Kidney (tissue), 13 donors: ENCODE measurements at regions not wholly inside any gene's neighbourhood (a gene's known extent, or its start where the extent isn't known, plus 50 kb on each side); places are given as distances from the start of the nearest gene placed in this dataset.

Experiments
- DNase-seq, 5 donors: peaks; one replicate each; pipeline ENCODE4 v3.0.0-alpha.2; 2013 to 2020
- FAIRE-seq: peaks from 2 replicates; lab custom pipeline; 2012; peaks lifted over from hg19 to GRCh38; lab: Jason Lieb, UNC
- H3K27ac ChIP-seq, 2 donors: one replicate each; pipeline ENCODE4 v1.7.0; 2013; ENCODE audit warnings: low read depth in 2 of 2, low read length in 2 of 2, inconsistent platforms in 1 of 2
- H3K27me3 ChIP-seq: one replicate; pipeline ENCODE4 v1.7.1; 2013; ENCODE audit warnings: low read length, inconsistent platforms; ENCODE audit not compliant: control insufficient read depth, insufficient read depth
- H3K36me3 ChIP-seq, 3 donors: one replicate each; pipeline versions ENCODE4 v1.7.0 to v1.7.1; 2013; ENCODE audit warnings: low read length in 3 of 3, control low read depth in 1 of 3, inconsistent platforms in 1 of 3; ENCODE audit not compliant: insufficient read depth in 3 of 3, control insufficient read depth in 2 of 3
- H3K4me1 ChIP-seq, 3 donors: one replicate each; pipeline versions ENCODE4 v1.7.0 to v1.7.1; 2013; ENCODE audit warnings: low read length in 3 of 3, inconsistent platforms in 1 of 3, low read depth in 1 of 3; ENCODE audit not compliant: control insufficient read depth in 2 of 3, insufficient read depth in 2 of 3
- H3K4me3 ChIP-seq, 3 donors: one replicate each; pipeline versions ENCODE4 v1.7.0 to v1.8.1; 2013; ENCODE audit warnings: low read length in 3 of 3, control low read depth in 1 of 3, inconsistent platforms in 1 of 3
- H3K9ac ChIP-seq, 3 donors: one replicate each; pipeline versions ENCODE4 v1.7.0 to v1.7.1; 2013; ENCODE audit warnings: low read length in 3 of 3, control low read depth in 1 of 3, inconsistent platforms in 1 of 3
- H3K9me3 ChIP-seq, 3 donors: one replicate each; pipeline versions ENCODE4 v1.7.0 to v1.7.1; 2013; ENCODE audit warnings: low read length in 3 of 3, control low read depth in 1 of 3, inconsistent platforms in 1 of 3; ENCODE audit not compliant: control insufficient read depth in 2 of 3, insufficient read depth in 1 of 3
- intact Hi-C: fragments of 100-400 bp; cut with DNase I; formaldehyde crosslinking; loops from one replicate; pipeline ENCODE4 v1.11.1; 2022
- TF ChIP-seq, protein P1 (sequence below): IDR thresholded peaks from 3 replicates; pipeline ENCODE4 v1.5.1; 2012; ENCODE audit warnings: mild to moderate bottlenecking, moderate library complexity, borderline replicate concordance; ENCODE audit not compliant: insufficient read depth; ENCODE audit errors: extremely low read depth
- donor health status: control.
- donor health status: control.
- donor health status: control.
- donor health status: control.
- donor health status: control.
- donor health status: DM: yes; HTN: yes; CAD: no.
- donor health status: Normal renal cell carcinoma (clear cell type).

GRCh38 chr11:128355558-128355957 is 231.8 kb downstream of the ETS1 start:
- TF ChIP-seq, protein P1, sequence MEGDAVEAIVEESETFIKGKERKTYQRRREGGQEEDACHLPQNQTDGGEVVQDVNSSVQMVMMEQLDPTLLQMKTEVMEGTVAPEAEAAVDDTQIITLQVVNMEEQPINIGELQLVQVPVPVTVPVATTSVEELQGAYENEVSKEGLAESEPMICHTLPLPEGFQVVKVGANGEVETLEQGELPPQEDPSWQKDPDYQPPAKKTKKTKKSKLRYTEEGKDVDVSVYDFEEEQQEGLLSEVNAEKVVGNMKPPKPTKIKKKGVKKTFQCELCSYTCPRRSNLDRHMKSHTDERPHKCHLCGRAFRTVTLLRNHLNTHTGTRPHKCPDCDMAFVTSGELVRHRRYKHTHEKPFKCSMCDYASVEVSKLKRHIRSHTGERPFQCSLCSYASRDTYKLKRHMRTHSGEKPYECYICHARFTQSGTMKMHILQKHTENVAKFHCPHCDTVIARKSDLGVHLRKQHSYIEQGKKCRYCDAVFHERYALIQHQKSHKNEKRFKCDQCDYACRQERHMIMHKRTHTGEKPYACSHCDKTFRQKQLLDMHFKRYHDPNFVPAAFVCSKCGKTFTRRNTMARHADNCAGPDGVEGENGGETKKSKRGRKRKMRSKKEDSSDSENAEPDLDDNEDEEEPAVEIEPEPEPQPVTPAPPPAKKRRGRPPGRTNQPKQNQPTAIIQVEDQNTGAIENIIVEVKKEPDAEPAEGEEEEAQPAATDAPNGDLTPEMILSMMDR = no peak
- intact Hi-C loops = no loop called here
- Histone ChIP-seq H3K36me3 (no peaks in the 10 kb centered on the region), H3K4me3 (no peak overlapping the region), H3K9ac (no peak overlapping the region), H3K4me1 (no peaks in the 10 kb centered on the region), H3K27me3 (no peaks in the 10 kb centered on the region), H3K27ac (no peak overlapping the region), H3K9me3 (no peaks in the 10 kb centered on the region)
- DNase-seq = no peak
- no peak for FAIRE-seq

DNA sequence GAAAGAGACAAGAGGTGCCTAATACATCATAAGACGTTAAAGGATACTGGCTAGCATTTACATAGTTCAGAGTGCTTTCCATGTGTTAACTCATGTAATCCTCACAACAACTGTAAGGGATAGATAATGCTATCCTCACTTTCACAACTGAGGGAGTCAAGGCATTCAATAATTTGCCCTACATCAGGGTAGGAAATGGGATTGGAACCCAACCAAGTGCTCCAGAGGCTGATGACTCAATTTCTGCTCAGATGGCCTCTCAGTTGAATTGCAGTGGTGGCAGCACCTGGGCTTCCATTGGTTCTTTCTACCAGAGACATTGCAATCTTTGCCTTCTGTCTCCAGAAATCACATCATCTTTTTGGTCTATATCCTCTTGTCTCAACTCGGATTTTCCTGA is 232.9 kb downstream of the ETS1 start:
- no peak for FAIRE-seq
- TF ChIP-seq, protein P1 = no peak

DNA sequence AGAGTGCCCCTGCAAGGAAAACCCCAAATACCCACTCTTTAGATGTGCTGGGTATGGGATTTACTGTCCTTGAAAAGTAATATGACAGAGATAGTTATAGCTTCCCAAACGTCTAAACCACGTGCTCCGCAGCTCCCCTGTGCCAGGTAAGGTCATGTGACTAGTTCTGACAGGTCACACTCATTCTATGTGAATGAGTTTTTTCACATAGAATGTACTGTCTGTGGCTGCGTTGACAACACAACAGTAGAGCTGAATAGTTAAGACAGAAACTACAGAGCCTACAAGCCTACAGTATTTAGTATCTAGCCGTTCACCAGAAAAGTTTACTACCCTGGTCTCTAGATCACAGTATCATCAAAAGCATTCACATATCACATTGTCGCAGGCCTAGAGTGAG is 236.2 kb downstream of the ETS1 start:
- Histone ChIP-seq H3K36me3 (no peaks in the 10 kb centered on the region), H3K9me3 (no peaks in the 10 kb centered on the region), H3K27ac (no peak overlapping the region), H3K27me3 (no peaks in the 10 kb centered on the region), H3K4me3 (no peak overlapping the region), H3K9ac (no peak overlapping the region), H3K4me1 (no peaks in the 10 kb centered on the region)
- intact Hi-C loops = no loop called here
- FAIRE-seq (no peak), DNase-seq (no peak)
- TF ChIP-seq, protein P1 = no peak

More for the DNA sequence above, 232.9 kb downstream of the ETS1 start:
- no peaks in the 10 kb centered on the region for H3K4me1 ChIP-seq
- no peak overlapping the region for H3K9ac ChIP-seq
- no peaks in the 10 kb centered on the region for H3K9me3 ChIP-seq
- no peak for DNase-seq
- intact Hi-C loops = no loop called here
- H3K4me3 ChIP-seq = no peak overlapping the region
- H3K27me3 ChIP-seq = no peaks in the 10 kb centered on the region
- H3K27ac ChIP-seq = no peak overlapping the region
- H3K36me3 ChIP-seq = no peaks in the 10 kb centered on the region

DNA sequence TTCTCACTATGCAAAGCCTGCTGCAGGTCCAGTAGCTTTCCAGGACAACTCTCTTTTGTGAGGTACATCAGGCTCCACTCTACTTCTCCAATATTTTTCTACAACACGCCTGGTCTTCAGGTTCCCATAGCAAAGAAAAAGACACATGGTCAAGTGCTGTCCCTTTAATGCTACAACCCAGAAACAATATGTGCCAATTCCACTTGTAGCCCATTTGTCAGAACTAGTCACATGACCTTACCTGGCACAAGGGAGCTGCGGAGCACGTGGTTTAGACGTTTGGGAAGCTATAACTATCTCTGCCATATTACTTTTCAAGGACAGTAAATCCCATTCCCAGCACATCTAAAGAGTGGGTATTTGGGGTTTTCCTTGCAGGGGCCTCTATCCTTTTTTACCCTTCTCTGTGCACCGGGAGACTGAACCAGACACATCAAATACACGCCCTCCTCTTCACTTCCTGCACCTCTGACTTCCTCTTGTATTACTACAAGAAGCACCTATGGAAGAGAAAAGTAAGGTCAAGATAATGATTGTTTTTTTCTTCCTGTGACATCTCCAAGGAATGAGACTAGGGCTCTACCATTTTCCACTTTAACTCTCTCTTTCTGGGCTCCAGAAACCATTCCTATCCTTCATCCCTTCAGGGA is 237.6 kb downstream of the ETS1 start:
- FAIRE-seq = no peak
- Histone ChIP-seq H3K4me1 (no peaks in the 10 kb centered on the region), H3K9me3 (no peaks in the 10 kb centered on the region), H3K9ac (no peak overlapping the region), H3K27me3 (no peaks in the 10 kb centered on the region), H3K4me3 (no peak overlapping the region), H3K36me3 (no peaks in the 10 kb centered on the region), H3K27ac (no peak overlapping the region)
- TF ChIP-seq, protein P1 = no peak
- no peak for DNase-seq
- intact Hi-C loops = no loop called here
